GM12878 (cell line): ENCODE measurements at regions not wholly inside any gene's neighbourhood (a gene's known extent, or its start where the extent isn't known, plus 50 kb on each side); places are given as distances from the start of the nearest gene placed in this dataset.

Source experiments
- ATAC-seq: fragments of 200-7000 bp; cut with Tn5 transposase; 3 replicates; pipeline ENCODE4 v1.9.1; 2020; ENCODE audit warnings: mild to moderate bottlenecking, moderate library complexity
- BruUV-seq: library from RNA; stranded (reverse); fragments of 400-500 nt; replicated peaks from 2 replicates; lab custom pipeline; 2021; lab: Mats Ljungman, UMichigan
- CTCF ChIA-PET: fragments of 300-600 bp; sonication (Branson Sonifier 250); formaldehyde crosslinking; extraction: SDS; loops from one replicate; lab custom pipeline; 2021; ENCODE audit warnings: inconsistent platforms; lab: Yijun Ruan, JAX
- POLR2A ChIA-PET: fragments of 350-600 bp; formaldehyde crosslinking; extraction: SDS; loops from one replicate; lab custom pipeline; 2021; ENCODE audit warnings: inconsistent platforms; lab: Charles Lee
- RAD21 ChIA-PET: fragments of 300-600 bp; sonication (Branson Sonifier 250); formaldehyde crosslinking; loops from one replicate; lab custom pipeline; 2023; ENCODE audit warnings: antibody characterized with exemption; ENCODE audit not compliant: unreplicated experiment; lab: Charles Lee
- SMC1A ChIA-PET: fragments of 300-600 bp; sonication (Branson Sonifier 250); formaldehyde crosslinking; loops from one replicate; lab custom pipeline; 2023; ENCODE audit not compliant: unreplicated experiment, uncharacterized antibody; lab: Charles Lee
- DNase-seq: peaks from one replicate; pipeline ENCODE4 v3.0.0-alpha.2; 2011; ENCODE audit warnings: low read depth, low spot score
- FAIRE-seq: peaks from 3 replicates; lab custom pipeline; 2011; peaks lifted over from hg19 to GRCh38; lab: Jason Lieb, UNC
- H2AFZ ChIP-seq: 2 replicates; pipeline ENCODE4 v1.6.0; 2011; ENCODE audit warnings: low read depth, low read length, control low read depth; ENCODE audit not compliant: control insufficient read depth
- H3K27ac ChIP-seq: 2 replicates; pipeline ENCODE4 v1.5.1; 2011; ENCODE audit warnings: control low read depth; ENCODE audit not compliant: control insufficient read depth, insufficient read depth
- H3K27me3 ChIP-seq, 2 experiments: replicated peaks in 1 of 2; 2 replicates each; pipeline versions ENCODE4 v1.6.0 to v1.6.1; 2011; ENCODE audit warnings: low read length in 1 of 2; ENCODE audit not compliant: control insufficient read depth in 2 of 2, insufficient read depth in 2 of 2
- H3K36me3 ChIP-seq, 2 experiments: 2 replicates each; pipeline ENCODE4 v1.5.1; 2011; ENCODE audit warnings: low read length in 1 of 2; ENCODE audit not compliant: control insufficient read depth in 2 of 2, insufficient read depth in 2 of 2
- H3K4me1 ChIP-seq: 2 replicates; pipeline ENCODE4 v1.6.1; 2011; ENCODE audit warnings: mild to moderate bottlenecking, low read length, moderate library complexity, mixed read lengths; ENCODE audit not compliant: control insufficient read depth, insufficient read depth
- H3K4me2 ChIP-seq: 2 replicates; pipeline ENCODE4 v1.6.0; 2011; ENCODE audit warnings: control low read depth; ENCODE audit not compliant: control insufficient read depth, insufficient read depth
- H3K4me3 ChIP-seq: fragments of 200-600 bp; sonication (generic); 2 replicates; pipeline ENCODE4 v1.5.1; 2016
- H3K79me2 ChIP-seq: 2 replicates; pipeline ENCODE4 v1.6.0; 2011; ENCODE audit warnings: low read length; ENCODE audit not compliant: control insufficient read depth, insufficient read depth
- H3K9ac ChIP-seq: 2 replicates; pipeline ENCODE4 v1.8.0; 2011; ENCODE audit warnings: low read length, control low read depth, mixed read lengths; ENCODE audit not compliant: control insufficient read depth, insufficient read depth
- H3K9me3 ChIP-seq: replicated peaks from 3 replicates; pipeline ENCODE4 v1.5.1; 2011; ENCODE audit warnings: mild to moderate bottlenecking, low read length; ENCODE audit not compliant: control insufficient read depth, insufficient read depth
- H4K20me1 ChIP-seq: 2 replicates; pipeline ENCODE4 v1.6.0; 2011; ENCODE audit not compliant: control insufficient read depth, insufficient read depth
- ASH2L ChIP-seq: fragments of 300-600, 200-600 bp; sonication (generic); IDR thresholded peaks from 2 replicates; pipeline ENCODE4 v1.6.1; 2017; ENCODE audit warnings: low read depth, mild to moderate bottlenecking, borderline replicate concordance
- IRF4 ChIP-seq: IDR thresholded peaks from 2 replicates; pipeline ENCODE4 v1.6.1; 2011; ENCODE audit warnings: low read depth, low read length
- MYC ChIP-seq: IDR thresholded peaks from 2 replicates; pipeline ENCODE4 v1.6.1; 2011; ENCODE audit warnings: mild to moderate bottlenecking, low read length, moderate library complexity, inconsistent platforms; ENCODE audit not compliant: insufficient read depth, insufficient replicate concordance, insufficient read length, severe bottlenecking
- NFXL1 ChIP-seq: fragments of 450-650 bp; IDR thresholded peaks from 2 replicates; pipeline ENCODE4 v1.6.1; 2017; ENCODE audit warnings: antibody characterized with exemption, mild to moderate bottlenecking, borderline replicate concordance
- PAX5 ChIP-seq: IDR thresholded peaks from 2 replicates; pipeline ENCODE4 v1.6.1; 2011; ENCODE audit warnings: low read depth, low read length, borderline replicate concordance
- RAD51 ChIP-seq: fragments of 450-650 bp; IDR thresholded peaks from 2 replicates; pipeline ENCODE4 v1.6.1; 2016; ENCODE audit warnings: moderate library complexity, mild to moderate bottlenecking, inconsistent platforms
- STAT3 ChIP-seq: IDR thresholded peaks from 2 replicates; pipeline ENCODE4 v1.6.1; 2011; ENCODE audit warnings: low read depth, low read length, improper control_type of control experiment
- ZNF622 ChIP-seq: fragments of 450-650 bp; IDR thresholded peaks from 2 replicates; pipeline ENCODE4 v1.6.1; 2017; ENCODE audit warnings: mild to moderate bottlenecking, inconsistent platforms
- ZSCAN29 ChIP-seq: fragments of 450-650 bp; IDR thresholded peaks from 2 replicates; pipeline ENCODE4 v1.6.1; 2017; ENCODE audit warnings: mild to moderate bottlenecking, moderate library complexity
- WGBS: methylation state at CpG from one replicate; pipeline ENCODE4 v1.1.6; 2016; ENCODE audit warnings: low lambda C conversion rate; ENCODE audit not compliant: insufficient replicate concordance, insufficient coverage; ENCODE audit errors: missing lambda C conversion rate; 5-methylcytosine and 5-hydroxymethylcytosine counted together
- in situ Hi-C: fragments of 300-500 bp; cut with MboI; formaldehyde crosslinking; loops from 9 replicates; pipeline ENCODE4 v1.14.3; 2018; ENCODE audit warnings: mixed read lengths
- intact Hi-C: fragments of 100-400 bp; cut with micrococcal nuclease; formaldehyde crosslinking; loops from one replicate; pipeline ENCODE4 v1.14.2; 2022; ENCODE audit not compliant: unreplicated experiment
- TF ChIP-seq, protein P1 (sequence below): fragments of 450-650 bp; IDR thresholded peaks from 2 replicates; pipeline ENCODE4 v1.6.1; 2017; ENCODE audit warnings: borderline replicate concordance
- TF ChIP-seq, protein P2 (sequence below): fragments of 450-650 bp; IDR thresholded peaks from 2 replicates; pipeline ENCODE4 v1.6.1; 2017; ENCODE audit warnings: mild to moderate bottlenecking, low read depth, inconsistent platforms; ENCODE audit not compliant: poor library complexity, severe bottlenecking

GRCh38 chr7:81503336-81503735 is 266.5 kb downstream of the HGF start:
- CTCF ChIA-PET = interaction anchor here (1.1 to 2.9 kb wide), 6 partner anchors 11 to 1227 kb away, joined by 3 to 16 read pairs (median 6); no protein-coding TSS in a partner anchor
- TF ChIP-seq MYC (no peak), PAX5 (no peak), RAD51 (no peak), ZSCAN29 (no peak), STAT3 (no peak), IRF4 (no peak), ASH2L (no peak), ZNF622 (no peak), NFXL1 (no peak)
- TF ChIP-seq, protein P1, sequence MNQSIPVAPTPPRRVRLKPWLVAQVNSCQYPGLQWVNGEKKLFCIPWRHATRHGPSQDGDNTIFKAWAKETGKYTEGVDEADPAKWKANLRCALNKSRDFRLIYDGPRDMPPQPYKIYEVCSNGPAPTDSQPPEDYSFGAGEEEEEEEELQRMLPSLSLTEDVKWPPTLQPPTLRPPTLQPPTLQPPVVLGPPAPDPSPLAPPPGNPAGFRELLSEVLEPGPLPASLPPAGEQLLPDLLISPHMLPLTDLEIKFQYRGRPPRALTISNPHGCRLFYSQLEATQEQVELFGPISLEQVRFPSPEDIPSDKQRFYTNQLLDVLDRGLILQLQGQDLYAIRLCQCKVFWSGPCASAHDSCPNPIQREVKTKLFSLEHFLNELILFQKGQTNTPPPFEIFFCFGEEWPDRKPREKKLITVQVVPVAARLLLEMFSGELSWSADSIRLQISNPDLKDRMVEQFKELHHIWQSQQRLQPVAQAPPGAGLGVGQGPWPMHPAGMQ = no peak
- TF ChIP-seq, protein P2, sequence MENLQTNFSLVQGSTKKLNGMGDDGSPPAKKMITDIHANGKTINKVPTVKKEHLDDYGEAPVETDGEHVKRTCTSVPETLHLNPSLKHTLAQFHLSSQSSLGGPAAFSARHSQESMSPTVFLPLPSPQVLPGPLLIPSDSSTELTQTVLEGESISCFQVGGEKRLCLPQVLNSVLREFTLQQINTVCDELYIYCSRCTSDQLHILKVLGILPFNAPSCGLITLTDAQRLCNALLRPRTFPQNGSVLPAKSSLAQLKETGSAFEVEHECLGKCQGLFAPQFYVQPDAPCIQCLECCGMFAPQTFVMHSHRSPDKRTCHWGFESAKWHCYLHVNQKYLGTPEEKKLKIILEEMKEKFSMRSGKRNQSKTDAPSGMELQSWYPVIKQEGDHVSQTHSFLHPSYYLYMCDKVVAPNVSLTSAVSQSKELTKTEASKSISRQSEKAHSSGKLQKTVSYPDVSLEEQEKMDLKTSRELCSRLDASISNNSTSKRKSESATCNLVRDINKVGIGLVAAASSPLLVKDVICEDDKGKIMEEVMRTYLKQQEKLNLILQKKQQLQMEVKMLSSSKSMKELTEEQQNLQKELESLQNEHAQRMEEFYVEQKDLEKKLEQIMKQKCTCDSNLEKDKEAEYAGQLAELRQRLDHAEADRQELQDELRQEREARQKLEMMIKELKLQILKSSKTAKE = no peak
- TF ChIP-seq, all 136 proteins: peak for 0
- H3K4me2 ChIP-seq = no peak overlapping the region
- DNase-seq (no peak), ATAC-seq (no peak), FAIRE-seq (no peak)
- H3K79me2 ChIP-seq = no peaks in the 10 kb centered on the region
- in situ Hi-C loops (loop anchor here (5.0 to 25.0 kb wide), 3 partner anchors 209 to 514 kb away; no protein-coding TSS in a partner anchor), intact Hi-C loops (no loop called here)
- no peak overlapping the region for H3K9ac ChIP-seq
- ChIA-PET RAD21 (interaction anchor here (2.5 kb wide), 1 partner anchor 213 kb away, joined by 9 read pairs; no protein-coding TSS in a partner anchor), POLR2A (no interaction called here), SMC1A (interaction anchor here (0.6 to 2.1 kb wide), 12 partner anchors 15 to 589 kb away, joined by 3 to 17 read pairs (median 4); partner anchors contain the start of gene HGF)
- no peak overlapping the region for H3K27ac ChIP-seq
- no peak overlapping the region for H3K4me3 ChIP-seq
- no peaks in the 10 kb centered on the region for H3K36me3 ChIP-seq
- no peaks in the 10 kb centered on the region for H3K4me1 ChIP-seq
- H3K27me3 ChIP-seq = no peaks in the 10 kb centered on the region; a peak in 1 of 4 replicates
- H4K20me1 ChIP-seq = no peaks in the 10 kb centered on the region
- BruUV-seq = no TSS peak
- H2AFZ ChIP-seq = no peak overlapping the region
- H3K9me3 ChIP-seq = no peaks in the 10 kb centered on the region
- WGBS = 0% methylated on average over 4 of the region's 4 CpGs
